GM19395 (cell line): ENCODE measurements at regions not wholly inside any gene's neighbourhood (a gene's known extent, or its start where the extent isn't known, plus 50 kb on each side); places are given as distances from the start of the nearest gene placed in this dataset.

Source experiments
- ATAC-seq: cut with Tn5 transposase; IDR thresholded peaks from one replicate; pipeline ENCODE4 v1.9.1; 2021; ENCODE audit warnings: mild to moderate bottlenecking, moderate library complexity; ENCODE audit not compliant: unreplicated experiment

DNA sequence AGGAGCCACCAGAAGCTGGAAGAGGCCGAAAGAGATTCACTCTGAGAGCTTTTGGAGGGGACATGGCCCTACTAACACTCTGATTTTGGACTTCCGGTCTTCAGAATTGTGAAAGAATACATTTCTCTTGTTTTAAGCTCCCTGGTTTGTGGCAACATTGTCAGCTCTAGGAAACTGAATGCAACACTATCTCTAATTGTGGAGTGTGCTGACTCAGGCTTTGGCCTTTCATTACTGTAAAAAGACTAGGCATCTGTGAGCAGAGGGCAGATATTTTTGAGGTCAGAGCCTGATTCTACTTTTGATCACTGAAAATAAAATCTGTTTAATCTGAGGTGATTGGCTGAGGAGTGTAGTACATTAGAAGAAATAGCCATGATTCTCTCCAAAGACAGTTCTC lies 185.4 kb upstream of the FAM98A start:
- ATAC-seq = peak; percentile 1

DNA sequence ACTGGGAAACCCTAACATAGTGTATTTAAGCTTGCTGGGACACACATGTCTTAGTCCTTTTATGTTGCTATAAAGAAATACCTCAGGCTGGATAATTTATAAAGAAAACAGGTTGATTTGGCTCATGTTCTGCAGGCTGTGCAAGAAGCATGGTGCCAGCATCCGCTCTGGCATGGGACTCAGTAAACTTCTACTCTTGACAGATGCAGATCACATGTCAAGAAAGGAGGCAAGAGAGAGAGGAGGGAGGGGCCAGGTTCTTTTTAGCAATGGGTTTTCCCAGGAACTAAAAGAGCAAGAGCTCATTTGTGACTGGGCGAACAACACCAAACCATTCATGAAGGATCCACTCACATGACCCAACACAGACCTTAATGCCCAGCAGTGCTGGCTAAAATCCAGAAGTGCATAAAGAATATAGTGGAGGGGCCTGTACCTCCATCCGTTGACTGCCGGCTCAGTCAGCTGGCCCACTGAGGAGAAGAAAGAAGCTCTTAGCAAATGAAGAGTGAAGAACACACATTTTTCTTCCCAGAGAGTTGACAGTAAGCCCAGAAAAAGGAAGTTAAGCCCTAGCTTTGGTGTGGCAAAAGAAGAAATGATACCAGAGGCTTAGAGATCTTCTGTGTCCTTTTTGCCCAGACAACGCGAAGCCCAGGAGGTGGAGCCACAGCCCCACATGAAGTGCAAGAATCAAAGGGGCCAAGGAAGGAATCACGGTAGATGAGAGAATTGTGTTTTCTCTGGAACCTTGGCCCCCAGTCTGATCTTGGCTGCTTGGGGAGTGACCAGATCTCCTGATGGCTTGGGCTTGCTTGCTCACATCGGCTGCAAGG lies 183.5 kb upstream of the FAM98A start:
- ATAC-seq = no peak

GRCh38 chr2:33777786-33778185 lies 178.7 kb upstream of the FAM98A start:
- ATAC-seq = no peak

DNA sequence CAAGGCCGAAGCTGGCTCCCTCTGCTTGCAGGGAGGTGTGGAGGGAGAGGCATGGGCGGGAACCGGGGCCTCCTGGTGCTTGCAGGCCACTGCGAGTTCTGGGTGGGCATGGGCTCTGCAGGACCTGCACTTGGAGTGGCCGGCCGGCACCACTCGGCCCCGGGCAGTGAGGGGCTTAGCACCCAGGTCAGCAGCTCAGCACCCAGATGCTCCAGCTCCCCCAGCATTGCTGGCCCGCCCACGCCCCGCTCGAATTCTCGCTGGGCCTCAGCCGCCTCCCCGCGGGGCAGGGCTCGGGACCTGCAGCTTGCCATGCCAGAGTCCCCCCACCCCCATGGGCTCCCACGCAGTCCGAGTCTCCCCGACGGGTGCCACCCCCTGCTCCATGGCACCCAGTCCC lies 176.2 kb upstream of the FAM98A start:
- no peak for ATAC-seq

DNA sequence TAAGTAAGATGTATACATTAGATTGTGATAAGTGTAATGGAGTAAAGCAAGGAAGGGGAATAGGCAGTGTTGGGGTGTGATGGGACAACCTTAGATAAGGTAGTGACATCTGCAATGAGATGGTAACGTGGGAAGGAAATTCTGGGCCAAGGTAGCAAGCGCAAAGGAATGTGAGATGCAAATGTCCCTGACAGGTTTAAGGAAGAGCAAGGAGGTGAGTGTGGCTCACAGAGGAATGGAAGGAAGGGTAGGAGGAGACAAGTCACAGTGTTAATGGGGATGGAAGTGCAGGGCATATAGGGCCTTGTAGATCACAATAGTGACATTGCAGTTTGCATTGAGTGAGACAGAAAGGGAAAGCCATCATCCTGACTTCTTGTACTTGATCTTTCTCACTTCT lies 170.9 kb upstream of the FAM98A start:
- ATAC-seq = no peak

- ATAC-seq = no peak
Measured at GRCh38 chr2:33766175-33766574, 167.1 kb upstream of the FAM98A start.

GRCh38 chr2:33765122-33765521 lies 166.0 kb upstream of the FAM98A start:
- ATAC-seq = no peak

DNA sequence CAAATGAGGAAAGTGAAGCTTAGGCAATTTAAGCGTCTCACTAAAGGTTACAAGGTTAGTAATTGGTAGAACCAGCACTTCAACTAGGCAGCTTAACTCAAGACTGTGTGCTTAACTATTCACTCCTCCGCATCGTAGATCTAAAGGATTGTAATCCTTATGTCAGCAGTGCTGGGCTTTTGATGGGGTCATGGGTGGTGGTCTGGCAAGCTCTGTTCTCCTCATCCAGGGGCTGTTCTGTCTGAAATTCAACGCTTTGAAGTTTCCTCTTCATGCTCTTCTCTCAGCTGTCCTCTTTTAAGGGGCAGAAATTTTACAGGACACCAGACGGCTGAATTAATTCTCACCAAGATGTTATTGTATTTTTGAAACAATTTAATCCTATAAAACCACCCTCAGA lies 165.5 kb upstream of the FAM98A start:
- no peak for ATAC-seq

DNA sequence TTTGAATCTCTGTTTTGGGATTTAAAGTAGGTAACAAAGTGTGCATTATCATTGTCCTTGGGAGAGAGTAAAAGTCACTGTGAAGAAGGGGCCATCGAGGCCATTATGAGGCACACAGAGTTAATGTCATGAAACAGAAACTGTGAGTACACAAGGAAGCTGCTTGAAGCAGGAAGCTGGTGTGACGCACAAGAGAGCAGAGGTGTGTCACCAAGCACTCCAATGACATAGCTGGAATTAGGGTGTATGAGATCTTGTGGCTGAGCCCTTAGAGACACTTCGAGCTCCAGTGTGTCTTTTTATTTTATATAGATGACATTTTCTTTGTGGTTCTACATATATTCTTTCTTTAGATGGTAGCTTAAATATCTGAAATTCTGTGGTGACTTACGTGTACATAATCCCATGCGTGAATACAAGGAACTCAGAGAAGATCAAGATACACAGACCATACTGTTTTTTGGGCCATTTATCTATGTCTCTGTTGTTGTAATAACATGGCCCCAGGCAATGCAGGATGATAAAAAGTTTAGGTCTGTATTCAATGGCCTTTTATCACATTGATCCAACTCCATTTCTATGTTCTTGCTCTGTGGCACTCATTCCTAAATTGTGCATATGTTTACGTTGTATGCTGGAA lies 164.7 kb upstream of the FAM98A start:
- ATAC-seq = no peak

- ATAC-seq = no peak
Measured at GRCh38 chr2:33762636-33763035, 163.5 kb upstream of the FAM98A start.

GRCh38 chr2:33746208-33746800 lies 147.2 kb upstream of the FAM98A start:
- ATAC-seq = no peak

GRCh38 chr2:33735096-33735495 lies 136.0 kb upstream of the FAM98A start:
- ATAC-seq = no peak

- ATAC-seq = no peak
Measured at GRCh38 chr2:33730804-33731203, 131.7 kb upstream of the FAM98A start.

- ATAC-seq = no peak
Measured at GRCh38 chr2:33730193-33730592, 131.1 kb upstream of the FAM98A start.

- ATAC-seq = no peak
Measured at GRCh38 chr2:33729353-33729752, 130.3 kb upstream of the FAM98A start.

DNA sequence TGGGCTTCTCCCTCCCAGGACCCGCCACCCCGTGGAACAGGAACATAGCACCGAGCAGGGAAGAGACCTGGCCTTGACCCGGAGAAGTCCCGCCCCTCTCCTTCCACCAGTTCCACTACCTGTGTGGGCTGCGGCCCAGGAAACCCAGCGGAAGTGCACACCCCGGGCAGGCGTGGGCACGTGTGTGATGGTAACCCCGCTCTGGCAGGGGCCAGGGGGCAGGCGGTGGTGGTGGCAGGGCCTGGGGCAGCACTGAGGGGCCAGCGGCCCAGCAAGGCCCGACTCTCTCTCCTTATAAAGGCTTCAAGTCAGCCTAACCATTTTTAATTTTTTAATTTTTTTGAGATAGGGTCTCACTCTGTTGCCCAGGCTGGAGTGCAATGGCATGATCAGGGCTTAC lies 129.0 kb upstream of the FAM98A start:
- no peak for ATAC-seq

GRCh38 chr2:33727361-33728032 lies 128.4 kb upstream of the FAM98A start:
- ATAC-seq = no peak

GRCh38 chr2:33726415-33726814 lies 127.3 kb upstream of the FAM98A start:
- ATAC-seq = no peak

- ATAC-seq = no peak
Measured at GRCh38 chr2:33723329-33723728, 124.2 kb upstream of the FAM98A start.

GRCh38 chr2:33719067-33719466 lies 120.0 kb upstream of the FAM98A start:
- no peak for ATAC-seq

DNA sequence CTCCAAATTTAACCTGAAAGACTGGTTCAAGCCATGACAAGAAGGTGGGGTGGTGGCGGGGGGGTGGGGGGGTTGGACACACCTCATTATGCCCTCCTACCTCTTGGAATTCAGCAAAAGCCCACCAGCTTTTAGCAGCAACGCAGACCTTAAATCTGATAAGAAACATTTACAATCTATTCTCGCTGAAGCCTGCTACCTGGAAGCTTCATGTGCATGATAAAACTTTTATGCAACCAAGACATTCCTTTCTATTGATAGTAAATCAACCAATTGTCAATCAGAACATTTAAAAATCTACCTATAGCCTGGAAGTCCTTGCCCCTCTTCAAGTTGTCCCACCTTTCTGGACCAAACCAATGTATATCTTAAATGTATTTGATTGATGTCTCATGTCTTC lies 113.6 kb upstream of the FAM98A start:
- ATAC-seq = no peak

DNA sequence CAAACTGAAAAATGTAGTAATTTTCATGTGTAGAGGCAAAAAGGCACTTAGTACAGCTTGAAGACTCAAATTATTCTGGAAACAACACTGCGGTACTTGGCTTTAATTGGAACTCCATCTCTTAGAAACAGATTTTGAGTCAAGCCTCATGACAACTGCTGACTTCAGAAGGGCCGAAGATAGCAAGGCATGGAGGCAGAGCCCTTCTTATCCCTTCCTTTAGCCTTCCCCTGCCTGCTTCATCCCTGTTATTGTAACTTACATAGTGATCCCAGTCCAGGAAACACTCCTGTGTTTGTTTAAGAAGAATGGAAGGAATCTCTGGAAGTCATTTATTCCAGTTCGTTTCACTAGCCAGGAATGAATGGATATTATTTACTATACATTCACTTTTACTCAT lies 110.9 kb upstream of the FAM98A start:
- ATAC-seq = no peak
